ENCODE measurements at regions not wholly inside any gene's neighbourhood (a gene's known extent, or its start where the extent isn't known, plus 50 kb on each side); places are given as distances from the start of the nearest gene placed in this dataset.
"Not testable (repeated sequence)": the region's sequence is repeated elsewhere in the genome, so short reads cannot be mapped to it uniquely, and the experiment has no call there.

- DNase-seq = no peak
These were observed 134.8 kb upstream of the KIF26B start for GRCh38 chr1:245019910-245020486.

GRCh38 chr1:245016700-245017099 is 138.1 kb upstream of the KIF26B start:
- DNase-seq = no peak

- DNase-seq = no peak
These were observed 139.8 kb upstream of the KIF26B start for GRCh38 chr1:245015031-245015430.

GRCh38 chr1:245014247-245015029 is 140.3 kb upstream of the KIF26B start:
- no peak for DNase-seq

- DNase-seq = no peak
These were observed 144.7 kb upstream of the KIF26B start for GRCh38 chr1:245010018-245010614.

- no peak for DNase-seq
These were observed 144.4 kb upstream of the HNRNPU start for GRCh38 chr1:245008761-245009160.

GRCh38 chr1:245007852-245008251 is 143.5 kb upstream of the HNRNPU start:
- no peak for DNase-seq

GRCh38 chr1:245003246-245003645 is 138.9 kb upstream of the HNRNPU start:
- DNase-seq = no peak

- no peak for DNase-seq
These were observed 136.9 kb upstream of the HNRNPU start for GRCh38 chr1:245001252-245001651.

GRCh38 chr1:245000872-245001188 is 136.5 kb upstream of the HNRNPU start:
- DNase-seq = no peak

- DNase-seq = not testable (repeated sequence)
These were observed 135.3 kb upstream of the HNRNPU start for GRCh38 chr1:244999644-245000043.

GRCh38 chr1:244998717-244999346 is 134.5 kb upstream of the HNRNPU start:
- no peak for DNase-seq

- no peak for DNase-seq
These were observed 131.5 kb upstream of the HNRNPU start for GRCh38 chr1:244995602-244996400.

GRCh38 chr1:244992833-244993232 is 128.5 kb upstream of the HNRNPU start:
- DNase-seq = no peak

GRCh38 chr1:244989813-244990212 is 125.5 kb upstream of the HNRNPU start:
- DNase-seq = no peak

GRCh38 chr1:244988521-244988920 is 124.2 kb upstream of the HNRNPU start:
- no peak for DNase-seq

- no peak for DNase-seq
These were observed 116.3 kb upstream of the HNRNPU start for GRCh38 chr1:244980605-244981004.

- DNase-seq = no peak
These were observed 110.2 kb upstream of the HNRNPU start for GRCh38 chr1:244974550-244974949.

- no peak for DNase-seq
These were observed 109.8 kb upstream of the HNRNPU start for GRCh38 chr1:244974106-244974505.

- DNase-seq = no peak
These were observed 107.3 kb upstream of the HNRNPU start for GRCh38 chr1:244971552-244972216.

GRCh38 chr1:244970744-244971551 is 106.6 kb upstream of the HNRNPU start:
- peak; percentile 96 for DNase-seq
